ENCODE measurements at regions not wholly inside any gene's neighbourhood (a gene's known extent, or its start where the extent isn't known, plus 50 kb on each side); places are given as distances from the start of the nearest gene placed in this dataset.

DNA sequence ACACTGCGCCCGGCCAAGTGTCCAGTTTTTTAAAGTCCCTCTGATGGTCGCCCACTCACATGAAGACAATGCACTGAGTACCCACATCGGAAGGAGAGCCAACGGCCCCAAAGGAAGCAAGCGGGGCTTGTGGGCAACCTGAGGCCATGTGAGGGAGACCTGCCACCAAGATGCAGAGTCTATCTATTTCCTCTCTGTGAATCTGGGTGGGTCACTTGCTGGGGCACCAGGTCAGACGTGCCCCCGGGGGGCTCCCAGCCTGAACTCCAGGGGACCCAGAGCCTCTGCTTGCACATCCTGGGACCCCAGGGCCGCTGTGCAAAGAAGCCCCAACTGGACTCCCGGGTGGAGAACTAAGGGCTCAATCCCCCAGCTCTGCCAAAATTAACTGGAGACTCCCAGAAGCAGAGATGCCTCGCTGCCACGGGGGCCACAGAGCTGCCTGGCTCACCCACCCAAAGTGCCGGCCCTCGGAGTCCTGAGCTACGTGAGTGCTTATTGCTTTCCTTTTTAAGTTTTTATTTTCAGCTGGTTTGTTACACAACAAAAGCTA, 106.4 kb downstream of the BRD1 start:
- Histone ChIP-seq H3K4me3 (ENCODE audit: low read length) (no peak overlapping the region), H3K27me3 (ENCODE audit: insufficient read depth, low read length) (peaks cover 16% of the 10 kb centered on the region)

DNA sequence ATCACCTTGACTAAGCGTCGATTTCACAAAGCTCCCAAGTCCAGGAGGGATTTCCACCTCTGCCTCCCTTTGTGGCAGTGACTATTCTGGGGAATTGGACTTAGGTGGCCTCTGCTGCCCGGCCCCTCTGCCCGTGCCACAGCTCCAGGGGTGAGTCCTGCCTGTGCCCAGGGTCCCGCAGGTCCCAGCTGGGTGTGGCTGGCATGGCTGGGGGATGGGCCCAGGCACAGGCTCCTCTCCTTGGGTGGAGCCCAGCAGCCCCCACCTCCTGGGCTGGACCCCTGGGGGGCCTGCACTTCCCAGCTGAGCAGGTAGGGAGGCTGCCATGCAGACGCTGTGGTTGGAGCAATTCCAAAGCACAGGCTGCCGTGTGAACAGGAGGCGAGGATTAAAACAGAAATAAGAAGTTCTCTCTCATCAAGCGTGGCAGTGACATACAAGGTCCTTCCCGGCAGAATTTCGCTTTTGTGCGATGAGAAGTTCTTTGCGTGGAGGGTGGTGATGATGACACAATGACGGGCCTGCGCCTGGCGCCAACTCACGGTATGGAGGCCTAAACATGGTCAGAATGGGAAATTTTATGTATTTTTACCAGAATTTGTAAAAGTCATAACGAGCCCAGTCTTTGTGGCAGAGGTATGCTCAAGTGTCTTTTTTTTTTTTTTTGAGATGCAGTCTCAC, 107.3 kb downstream of the BRD1 start:
- Histone ChIP-seq H3K9me3 (ENCODE audit: low read depth, low read length) (no peaks in the 10 kb centered on the region), H3K4me3 (ENCODE audit: low read length) (no peak overlapping the region), H3K27me3 (ENCODE audit: insufficient read depth, low read length) (peaks cover 11% of the 10 kb centered on the region), H3K4me1 (ENCODE audit: insufficient read depth, low read length) (peaks cover 13% of the 10 kb centered on the region)

More for the DNA sequence above, 106.4 kb downstream of the BRD1 start:
- Histone ChIP-seq H3K4me1 (ENCODE audit: insufficient read depth, low read length) (peaks cover 13% of the 10 kb centered on the region), H3K9me3 (ENCODE audit: low read depth, low read length) (no peaks in the 10 kb centered on the region)

DNA sequence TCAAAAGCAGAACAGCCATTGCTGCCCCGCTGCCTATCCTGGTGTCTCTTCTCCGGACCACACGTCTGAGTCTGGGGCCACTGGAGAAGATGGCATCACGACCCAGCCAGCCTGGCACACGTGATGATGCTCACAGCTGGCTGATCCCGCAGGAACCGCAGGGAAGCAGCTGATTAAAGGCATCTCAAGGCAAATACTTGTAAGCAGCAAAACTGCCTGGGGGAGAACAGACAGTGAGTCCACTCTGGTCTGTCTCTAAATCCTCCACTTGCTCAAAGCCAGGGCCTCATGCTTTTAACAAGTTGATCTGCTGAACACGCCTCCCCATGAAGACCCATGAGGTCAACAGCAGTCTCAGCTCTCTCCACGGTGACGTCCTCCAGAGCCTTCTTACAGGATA, 108.6 kb downstream of the BRD1 start:
- Histone ChIP-seq H3K4me1 (ENCODE audit: insufficient read depth, low read length) (peaks cover 2% of the 10 kb centered on the region), H3K9me3 (ENCODE audit: low read depth, low read length) (no peaks in the 10 kb centered on the region), H3K27me3 (ENCODE audit: insufficient read depth, low read length) (peaks cover under 1% of the 10 kb centered on the region), H3K4me3 (ENCODE audit: low read length) (no peak overlapping the region)

DNA sequence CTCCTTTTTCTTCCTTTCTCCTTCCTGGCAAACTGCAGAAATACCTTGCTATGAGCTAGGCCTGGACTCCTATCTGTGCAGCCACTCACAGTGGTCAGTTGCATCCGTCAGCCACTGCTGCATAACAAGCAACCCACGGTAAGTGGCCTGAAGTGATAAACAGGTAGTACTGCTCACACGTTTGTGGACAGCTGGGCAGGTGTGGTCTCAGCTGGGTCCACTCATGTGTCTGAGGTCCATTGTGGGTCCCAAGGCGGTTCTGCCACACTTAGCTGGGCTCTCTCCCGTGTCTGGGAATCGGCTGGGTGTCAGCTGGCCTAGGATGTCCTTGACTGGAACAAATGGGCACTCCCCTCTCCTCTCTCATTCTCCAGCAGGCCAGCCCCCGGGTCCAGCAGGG, 109.3 kb downstream of the BRD1 start:
- H3K4me3 ChIP-seq (ENCODE audit: low read length) = no peak overlapping the region
- H3K27me3 ChIP-seq (ENCODE audit: insufficient read depth, low read length) = no peaks in the 10 kb centered on the region
- H3K4me1 ChIP-seq (ENCODE audit: insufficient read depth, low read length) = no peaks in the 10 kb centered on the region
- H3K9me3 ChIP-seq (ENCODE audit: low read depth, low read length) = no peaks in the 10 kb centered on the region

DNA sequence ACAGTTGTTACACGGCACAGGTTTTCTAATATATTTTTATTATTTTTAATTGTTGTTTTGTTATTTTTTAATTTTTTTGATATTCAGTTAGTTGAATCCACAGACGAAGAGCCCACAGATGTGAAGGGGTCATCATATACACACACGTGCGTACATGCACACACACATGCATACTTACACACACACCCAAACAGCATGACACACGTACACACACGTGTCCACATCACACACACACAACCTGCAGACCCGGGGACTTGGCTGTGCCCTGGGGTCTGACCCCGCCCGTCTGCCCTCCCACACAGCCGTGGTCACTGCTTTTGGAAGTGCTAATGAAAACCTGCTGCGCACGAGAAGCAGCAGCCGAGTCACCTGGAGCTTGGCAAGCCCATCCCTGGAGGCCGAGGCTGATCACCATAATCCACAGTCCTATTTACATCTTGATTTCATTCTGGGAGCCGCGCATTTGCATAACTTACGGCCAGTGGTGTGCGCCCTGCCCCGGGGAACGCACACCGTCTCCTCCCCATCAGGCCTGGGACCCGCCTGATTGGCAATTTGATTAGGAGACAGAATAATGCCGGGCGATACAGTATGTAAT, 110.3 kb downstream of the BRD1 start:
- Histone ChIP-seq H3K27me3 (ENCODE audit: insufficient read depth, low read length) (no peaks in the 10 kb centered on the region), H3K4me3 (ENCODE audit: low read length) (no peak overlapping the region), H3K4me1 (ENCODE audit: insufficient read depth, low read length) (no peaks in the 10 kb centered on the region), H3K9me3 (ENCODE audit: low read depth, low read length) (no peaks in the 10 kb centered on the region)

DNA sequence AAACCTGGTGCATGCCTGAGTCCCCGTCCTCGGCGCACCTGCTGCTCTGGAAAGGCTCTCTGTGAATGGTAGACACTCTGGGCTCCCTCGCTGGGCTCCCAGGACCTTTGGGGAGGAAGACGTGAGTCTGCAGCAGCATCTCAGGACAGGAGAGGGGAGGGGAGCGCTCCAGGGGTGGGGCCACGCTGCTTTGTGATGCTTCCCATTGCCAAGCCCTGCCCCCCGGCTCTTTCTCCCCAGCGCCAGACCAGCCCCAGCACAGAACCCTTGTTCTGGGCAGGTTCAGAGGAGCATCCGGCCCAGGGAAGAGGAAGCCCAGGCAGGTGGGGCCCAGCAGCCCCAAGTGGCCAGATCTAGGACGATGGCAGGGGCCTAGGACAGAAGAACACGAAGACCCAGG, 111.2 kb downstream of the BRD1 start:
- Histone ChIP-seq H3K4me1 (ENCODE audit: insufficient read depth, low read length) (no peaks in the 10 kb centered on the region), H3K9me3 (ENCODE audit: low read depth, low read length) (no peaks in the 10 kb centered on the region), H3K27me3 (ENCODE audit: insufficient read depth, low read length) (no peaks in the 10 kb centered on the region), H3K4me3 (ENCODE audit: low read length) (no peak overlapping the region)

DNA sequence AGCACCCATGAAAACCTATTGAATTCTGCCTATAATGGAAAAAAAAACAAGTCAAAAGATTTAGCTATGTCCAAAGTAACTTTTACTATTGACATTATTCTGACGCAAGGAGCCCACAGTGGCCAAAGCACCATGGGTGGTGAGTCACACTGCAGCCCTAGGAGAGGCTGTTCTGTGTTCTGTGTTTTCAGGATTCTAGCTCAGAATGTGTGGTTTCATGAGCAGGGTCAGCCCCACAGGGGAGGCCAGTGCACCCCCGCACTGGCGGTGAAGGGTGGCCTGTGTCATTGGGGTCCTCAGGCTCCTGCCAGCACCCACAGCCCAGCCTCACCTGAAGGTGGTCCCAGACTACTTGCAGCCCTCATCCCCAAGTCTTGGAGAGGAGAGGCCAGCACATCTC, 112.2 kb downstream of the BRD1 start:
- no peak overlapping the region for H3K4me3 ChIP-seq (ENCODE audit: low read length)
- no peaks in the 10 kb centered on the region for H3K9me3 ChIP-seq (ENCODE audit: low read depth, low read length)
- no peaks in the 10 kb centered on the region for H3K4me1 ChIP-seq (ENCODE audit: insufficient read depth, low read length)
- H3K27me3 ChIP-seq (ENCODE audit: insufficient read depth, low read length) = no peaks in the 10 kb centered on the region

DNA sequence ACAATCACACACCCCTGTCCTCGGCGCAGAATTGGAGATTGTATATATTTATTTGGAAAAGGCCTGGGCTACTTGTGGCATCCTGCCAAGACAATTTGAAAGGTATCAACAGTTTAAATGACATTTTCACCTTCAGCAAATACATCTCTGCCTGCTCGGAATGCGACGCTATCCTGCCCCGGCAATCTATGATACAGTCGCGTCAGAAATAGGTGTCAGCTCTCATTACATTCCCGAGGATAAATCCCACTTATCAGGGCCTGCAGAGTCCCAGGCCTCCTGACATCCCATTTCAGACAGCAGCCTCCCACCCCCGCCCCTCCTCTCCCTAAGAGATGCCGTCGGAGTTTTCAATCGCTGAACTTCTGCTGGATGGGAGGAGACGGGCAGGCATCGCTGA, 114.7 kb downstream of the BRD1 start:
- Histone ChIP-seq H3K9me3 (ENCODE audit: low read depth, low read length) (no peaks in the 10 kb centered on the region), H3K4me3 (ENCODE audit: low read length) (no peak overlapping the region), H3K4me1 (ENCODE audit: insufficient read depth, low read length) (no peaks in the 10 kb centered on the region), H3K27me3 (ENCODE audit: insufficient read depth, low read length) (no peaks in the 10 kb centered on the region)

DNA sequence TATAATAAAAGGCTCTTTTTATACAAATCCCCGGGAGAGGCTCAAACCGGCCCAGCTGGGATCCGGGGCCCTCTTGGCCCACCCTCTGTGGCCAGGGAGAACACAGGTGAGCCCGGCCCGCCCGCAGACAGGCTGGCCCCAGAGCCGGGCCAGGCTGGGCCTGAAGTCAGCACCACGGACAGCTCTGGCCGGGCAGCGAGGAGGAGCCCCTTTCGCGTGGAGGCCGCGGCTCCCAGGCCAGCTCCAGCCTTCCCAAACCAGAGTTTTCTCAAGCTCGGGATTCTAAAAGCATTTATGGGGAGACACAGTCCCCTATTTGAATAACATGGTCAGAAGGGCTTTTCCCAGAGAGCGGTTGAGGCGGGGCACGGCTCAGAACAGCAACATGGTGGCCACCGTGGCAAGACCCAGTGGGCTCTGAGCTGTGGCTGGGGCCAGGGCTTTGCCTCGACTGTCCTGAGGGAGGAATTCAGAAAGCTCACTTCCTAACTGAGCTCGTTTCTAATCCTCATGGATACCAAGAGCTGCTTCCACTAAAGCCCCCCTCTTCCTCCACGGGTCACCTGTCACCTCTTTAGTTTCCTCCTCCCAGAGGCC, 115.4 kb downstream of the BRD1 start:
- Histone ChIP-seq H3K27me3 (ENCODE audit: insufficient read depth, low read length) (no peaks in the 10 kb centered on the region), H3K4me3 (ENCODE audit: low read length) (no peak overlapping the region), H3K9me3 (ENCODE audit: low read depth, low read length) (no peaks in the 10 kb centered on the region), H3K4me1 (ENCODE audit: insufficient read depth, low read length) (no peaks in the 10 kb centered on the region)

DNA sequence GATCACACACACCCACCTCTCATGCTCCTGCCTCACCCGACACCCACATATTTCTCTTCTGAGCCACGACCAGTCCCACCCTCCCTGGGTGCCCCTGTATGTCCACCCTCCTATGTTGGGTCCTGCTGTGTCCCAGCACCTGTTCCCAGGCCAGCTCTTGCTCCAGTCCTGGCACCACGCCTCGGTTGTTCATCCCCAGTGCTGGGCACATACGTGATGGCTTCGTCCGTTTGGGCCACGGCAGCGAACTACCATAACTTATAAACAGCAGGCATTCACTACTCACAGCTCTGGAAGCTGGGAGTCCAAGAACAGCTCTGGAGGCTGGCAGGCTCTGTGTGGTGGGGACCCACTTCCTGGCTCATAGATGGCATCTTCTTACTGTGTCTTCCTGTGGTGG, 116.9 kb downstream of the BRD1 start:
- Histone ChIP-seq H3K4me3 (ENCODE audit: low read length) (no peak overlapping the region), H3K27me3 (ENCODE audit: insufficient read depth, low read length) (peaks cover 6% of the 10 kb centered on the region), H3K9me3 (ENCODE audit: low read depth, low read length) (no peaks in the 10 kb centered on the region), H3K4me1 (ENCODE audit: insufficient read depth, low read length) (no peaks in the 10 kb centered on the region)

DNA sequence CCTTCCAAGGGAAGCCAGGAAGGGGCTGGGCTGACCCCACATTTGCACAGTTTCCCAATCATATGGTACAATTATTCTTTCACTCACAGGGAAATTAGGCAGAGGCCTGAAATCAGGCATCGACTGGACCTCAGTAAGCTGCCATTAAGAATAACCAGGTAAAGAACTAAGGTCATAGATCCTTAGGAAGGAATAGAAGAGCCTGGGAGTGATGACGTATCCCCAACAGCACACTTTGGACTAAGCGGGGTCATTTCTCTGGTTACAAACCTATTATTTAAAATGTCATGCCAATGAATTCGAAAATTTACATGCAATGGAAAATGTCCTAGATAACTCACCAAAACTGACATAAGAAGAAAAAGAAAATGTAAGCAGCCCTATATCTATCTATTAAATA, 118.2 kb downstream of the BRD1 start:
- Histone ChIP-seq H3K27me3 (ENCODE audit: insufficient read depth, low read length) (peaks cover 17% of the 10 kb centered on the region), H3K4me1 (ENCODE audit: insufficient read depth, low read length) (no peaks in the 10 kb centered on the region), H3K4me3 (ENCODE audit: low read length) (no peak overlapping the region), H3K9me3 (ENCODE audit: low read depth, low read length) (no peaks in the 10 kb centered on the region)

DNA sequence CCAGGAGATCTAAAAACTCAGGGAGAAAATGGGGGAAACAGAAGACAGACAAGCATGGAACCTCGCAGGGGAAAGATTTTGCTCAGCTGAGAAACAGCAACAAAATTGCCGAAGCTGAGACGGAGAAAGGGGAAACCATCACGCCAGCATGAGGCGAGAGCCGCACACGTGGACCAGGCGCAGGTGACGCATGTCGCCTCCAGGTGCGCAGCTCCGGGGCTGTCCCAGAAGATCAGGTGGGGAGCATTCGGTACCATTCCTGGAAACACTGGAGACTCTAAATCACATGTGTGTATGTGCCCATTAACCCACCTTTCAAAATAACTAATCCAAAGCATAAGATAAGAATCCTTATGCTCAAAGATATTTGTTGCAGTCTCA, 121.7 kb downstream of the BRD1 start:
- H3K4me3 ChIP-seq (ENCODE audit: low read length) = no peak overlapping the region
- no peaks in the 10 kb centered on the region for H3K4me1 ChIP-seq (ENCODE audit: insufficient read depth, low read length)
- peaks cover 27% of the 10 kb centered on the region for H3K27me3 ChIP-seq (ENCODE audit: insufficient read depth, low read length)
- H3K9me3 ChIP-seq (ENCODE audit: low read depth, low read length) = peaks cover 9% of the 10 kb centered on the region

DNA sequence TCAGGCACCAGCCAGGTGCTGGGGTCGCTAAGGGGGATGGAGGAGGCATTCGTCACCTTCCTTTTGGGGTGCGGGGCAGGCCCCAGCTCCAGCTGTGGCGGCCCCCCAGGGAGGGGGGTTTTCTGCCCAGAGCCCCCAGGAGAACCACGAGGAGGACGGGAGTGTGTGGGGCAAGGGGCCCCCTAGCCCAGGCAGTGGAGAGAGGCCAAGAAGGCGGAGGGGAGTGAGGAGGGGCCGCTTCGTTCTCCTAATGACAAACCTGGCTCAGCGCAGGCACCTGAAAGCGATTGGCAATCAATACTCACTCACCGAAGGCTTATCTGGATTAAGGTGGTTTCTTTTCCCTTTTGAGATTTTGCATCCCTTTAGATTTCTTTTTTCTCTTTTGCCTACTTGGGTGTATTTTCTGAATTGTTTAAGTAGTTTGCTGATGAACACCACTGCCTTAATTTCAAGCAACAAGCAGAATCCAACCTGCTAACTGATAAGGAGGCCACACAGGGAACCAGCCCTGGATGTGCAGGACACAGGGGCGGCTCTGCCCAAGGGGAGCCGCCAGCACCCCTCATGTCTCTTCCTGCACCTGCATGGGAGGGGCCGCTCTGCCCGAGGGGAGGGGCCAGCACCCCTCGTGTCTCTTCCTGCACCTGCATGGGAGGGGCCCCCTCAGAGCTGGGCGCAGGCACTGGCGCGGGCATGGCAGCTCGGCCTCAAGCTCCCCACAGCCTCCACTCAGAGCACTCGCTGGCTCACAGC, 122.3 kb downstream of the BRD1 start:
- Histone ChIP-seq H3K9me3 (ENCODE audit: low read depth, low read length) (peaks cover 9% of the 10 kb centered on the region), H3K27me3 (ENCODE audit: insufficient read depth, low read length) (peaks cover 27% of the 10 kb centered on the region), H3K4me1 (ENCODE audit: insufficient read depth, low read length) (no peaks in the 10 kb centered on the region)

DNA sequence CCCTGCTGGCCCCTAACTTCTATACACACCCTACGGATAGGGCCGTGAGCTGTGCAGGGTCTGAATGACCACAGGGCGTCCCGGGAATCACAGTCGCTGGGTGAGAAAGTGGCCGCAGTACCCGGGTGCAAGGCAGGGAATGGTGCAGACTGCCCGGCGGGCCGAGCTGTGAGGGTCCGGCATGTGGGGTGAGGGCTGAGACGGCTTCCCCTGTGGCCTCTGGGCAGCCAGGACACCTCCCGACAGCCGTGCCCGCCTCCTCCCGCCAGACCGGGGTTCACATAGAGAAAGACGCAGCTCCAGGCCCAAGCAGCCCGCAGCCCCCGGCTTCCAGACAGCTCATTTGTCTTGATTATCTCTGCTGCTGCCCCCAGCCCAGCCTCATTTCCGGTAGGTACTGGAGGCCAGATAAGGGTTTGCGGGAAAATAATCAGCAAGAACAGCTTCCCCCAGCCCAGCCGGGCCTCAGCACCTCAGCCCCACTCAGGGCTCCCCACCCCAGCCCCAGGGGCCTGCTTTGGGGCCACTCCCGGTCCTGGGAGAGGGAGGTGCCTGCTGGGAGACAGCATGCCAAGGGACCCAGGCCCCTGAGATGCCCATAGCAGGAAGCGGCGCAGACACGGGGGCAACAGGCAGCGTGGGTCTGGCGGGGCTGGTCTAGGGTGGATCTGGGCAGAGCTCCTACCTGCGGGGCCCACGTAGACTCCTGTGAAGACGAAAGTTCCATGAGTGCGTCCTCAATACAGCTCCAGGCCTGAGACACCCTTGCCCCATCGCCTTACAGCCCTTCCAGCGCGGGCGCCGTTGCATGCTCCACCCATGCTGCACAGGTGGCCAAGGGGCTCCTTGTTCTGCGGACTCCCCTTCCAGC, 123.1 kb downstream of the BRD1 start:
- Histone ChIP-seq H3K9me3 (ENCODE audit: low read depth, low read length) (peaks cover 9% of the 10 kb centered on the region), H3K27me3 (ENCODE audit: insufficient read depth, low read length) (peaks cover 27% of the 10 kb centered on the region), H3K4me1 (ENCODE audit: insufficient read depth, low read length) (no peaks in the 10 kb centered on the region), H3K4me3 (ENCODE audit: low read length) (no peak overlapping the region)

More for the DNA sequence above, 122.3 kb downstream of the BRD1 start:
- no peak overlapping the region for H3K4me3 ChIP-seq (ENCODE audit: low read length)

Measured in mononuclear cell (primary cell).